Endothelial cell of umbilical vein (primary cell): ENCODE measurements at regions not wholly inside any gene's neighbourhood (a gene's known extent, or its start where the extent isn't known, plus 50 kb on each side); places are given as distances from the start of the nearest gene placed in this dataset.
"Not testable (repeated sequence)": the region's sequence is repeated elsewhere in the genome, so short reads cannot be mapped to it uniquely, and the experiment has no call there.

Source experiments
- EZH2 ChIP-seq: IDR thresholded peaks from 2 replicates; pipeline ENCODE4 v1.6.1; 2012; ENCODE audit warnings: borderline replicate concordance, low read depth, mild to moderate bottlenecking, moderate library complexity, low read length, inconsistent platforms; ENCODE audit not compliant: severe bottlenecking
- POLR2A ChIP-seq: IDR thresholded peaks from 2 replicates; pipeline ENCODE4 v1.6.1; 2012; ENCODE audit warnings: low read depth, mild to moderate bottlenecking, control low read depth, low read length
- POLR2AphosphoS5 ChIP-seq: IDR thresholded peaks from 2 replicates; pipeline ENCODE4 v1.6.1; 2012; ENCODE audit warnings: low read depth, mild to moderate bottlenecking, control low read depth, low read length, moderate library complexity; ENCODE audit not compliant: insufficient read depth

DNA sequence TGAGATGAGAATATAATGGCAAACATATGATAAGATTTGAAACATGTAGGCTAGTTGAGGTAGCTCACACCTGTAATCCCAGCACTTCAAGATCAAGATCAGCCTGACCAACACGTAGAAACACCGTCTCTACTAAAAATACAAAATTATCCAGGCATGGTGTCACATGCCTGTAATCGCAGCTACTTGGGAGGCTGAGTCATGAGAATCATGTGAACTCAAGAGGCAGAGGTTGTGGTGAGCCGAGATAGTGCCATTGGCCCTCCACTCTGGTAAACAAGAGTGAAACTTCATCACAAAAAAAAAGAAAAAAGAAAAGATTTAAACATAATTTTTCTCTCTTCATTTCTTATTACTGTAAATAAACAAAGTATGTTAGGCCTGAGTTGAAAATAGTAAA, 193.9 kb upstream of the TSPY4 start:
- TF ChIP-seq POLR2A, POLR2AphosphoS5, EZH2: not testable (repeated sequence)
